ENCODE measurements at regions not wholly inside any gene's neighbourhood (a gene's known extent, or its start where the extent isn't known, plus 50 kb on each side); places are given as distances from the start of the nearest gene placed in this dataset.

GRCh38 chr7:22640269-22640668 is 86.7 kb upstream of the IL6 start:
- no peak overlapping the region for H3K4me3 ChIP-seq (ENCODE audit: low read depth, low read length)
- TF ChIP-seq, protein P1, sequence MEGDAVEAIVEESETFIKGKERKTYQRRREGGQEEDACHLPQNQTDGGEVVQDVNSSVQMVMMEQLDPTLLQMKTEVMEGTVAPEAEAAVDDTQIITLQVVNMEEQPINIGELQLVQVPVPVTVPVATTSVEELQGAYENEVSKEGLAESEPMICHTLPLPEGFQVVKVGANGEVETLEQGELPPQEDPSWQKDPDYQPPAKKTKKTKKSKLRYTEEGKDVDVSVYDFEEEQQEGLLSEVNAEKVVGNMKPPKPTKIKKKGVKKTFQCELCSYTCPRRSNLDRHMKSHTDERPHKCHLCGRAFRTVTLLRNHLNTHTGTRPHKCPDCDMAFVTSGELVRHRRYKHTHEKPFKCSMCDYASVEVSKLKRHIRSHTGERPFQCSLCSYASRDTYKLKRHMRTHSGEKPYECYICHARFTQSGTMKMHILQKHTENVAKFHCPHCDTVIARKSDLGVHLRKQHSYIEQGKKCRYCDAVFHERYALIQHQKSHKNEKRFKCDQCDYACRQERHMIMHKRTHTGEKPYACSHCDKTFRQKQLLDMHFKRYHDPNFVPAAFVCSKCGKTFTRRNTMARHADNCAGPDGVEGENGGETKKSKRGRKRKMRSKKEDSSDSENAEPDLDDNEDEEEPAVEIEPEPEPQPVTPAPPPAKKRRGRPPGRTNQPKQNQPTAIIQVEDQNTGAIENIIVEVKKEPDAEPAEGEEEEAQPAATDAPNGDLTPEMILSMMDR (conservative IDR thresholded peaks at IDR 0.05; ENCODE audit: low read depth, low read length): no peak
- no peak for DNase-seq (ENCODE audit: low read depth)

DNA sequence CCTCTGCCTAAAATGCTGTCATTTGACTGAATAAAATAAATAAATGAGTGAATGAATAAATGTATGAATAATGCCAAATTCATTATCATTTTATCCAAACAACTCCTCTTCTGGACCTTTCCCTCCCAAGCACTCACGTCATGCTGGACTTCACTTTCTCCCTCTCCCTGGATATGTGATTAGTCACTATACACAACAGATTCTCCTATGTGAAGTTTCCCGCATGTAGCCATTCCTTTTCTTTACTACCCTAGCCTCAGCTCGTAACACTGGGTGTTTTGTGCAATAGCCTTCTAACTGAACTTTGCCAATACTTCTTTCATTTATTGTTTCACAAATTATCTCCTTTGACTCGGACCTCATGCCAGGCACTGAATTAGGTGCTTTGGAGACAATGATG is 87.6 kb upstream of the IL6 start:
- no peak overlapping the region for H3K4me3 ChIP-seq (ENCODE audit: low read depth, low read length)
- no peak for DNase-seq (ENCODE audit: low read depth)
- TF ChIP-seq, protein P1 (conservative IDR thresholded peaks at IDR 0.05; ENCODE audit: low read depth, low read length): no peak

GRCh38 chr7:22635349-22635748 is 91.7 kb upstream of the IL6 start:
- DNase-seq (ENCODE audit: low read depth): no peak
- TF ChIP-seq, protein P1 (conservative IDR thresholded peaks at IDR 0.05; ENCODE audit: low read depth, low read length): no peak
- H3K4me3 ChIP-seq (ENCODE audit: low read depth, low read length): no peak overlapping the region

DNA sequence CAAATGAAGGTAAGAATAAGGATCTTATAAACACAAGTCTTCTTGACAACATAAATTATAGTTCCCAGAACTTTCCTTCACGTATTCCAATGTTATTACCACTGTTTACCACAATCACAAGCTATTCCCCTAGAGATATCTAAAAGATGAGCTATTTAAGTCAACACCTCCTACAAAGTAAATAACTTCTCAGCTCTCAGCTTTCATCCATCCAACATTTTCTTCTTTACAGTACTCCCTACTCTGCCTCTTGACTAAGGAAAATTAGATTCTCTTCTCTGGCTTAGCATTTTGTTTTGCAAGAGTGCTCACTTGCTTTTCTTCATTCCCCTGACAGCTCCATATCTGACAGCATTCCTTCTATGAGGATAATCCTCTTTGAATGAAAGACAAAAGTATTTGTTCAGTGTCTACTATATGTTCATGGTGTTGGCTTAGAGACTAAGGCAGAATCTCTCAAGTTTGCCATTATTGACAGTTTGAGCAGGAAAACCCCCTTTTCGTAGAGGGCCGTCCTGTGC is 93.0 kb upstream of the IL6 start:
- DNase-seq (ENCODE audit: low read depth): no peak
- TF ChIP-seq, protein P1 (conservative IDR thresholded peaks at IDR 0.05; ENCODE audit: low read depth, low read length): no peak
- no peak overlapping the region for H3K4me3 ChIP-seq (ENCODE audit: low read depth, low read length)

GRCh38 chr7:22633286-22633953 is 93.6 kb upstream of the IL6 start:
- no peak overlapping the region for H3K4me3 ChIP-seq (ENCODE audit: low read depth, low read length)
- TF ChIP-seq, protein P1 (conservative IDR thresholded peaks at IDR 0.05; ENCODE audit: low read depth, low read length): no peak
- DNase-seq (ENCODE audit: low read depth): no peak

DNA sequence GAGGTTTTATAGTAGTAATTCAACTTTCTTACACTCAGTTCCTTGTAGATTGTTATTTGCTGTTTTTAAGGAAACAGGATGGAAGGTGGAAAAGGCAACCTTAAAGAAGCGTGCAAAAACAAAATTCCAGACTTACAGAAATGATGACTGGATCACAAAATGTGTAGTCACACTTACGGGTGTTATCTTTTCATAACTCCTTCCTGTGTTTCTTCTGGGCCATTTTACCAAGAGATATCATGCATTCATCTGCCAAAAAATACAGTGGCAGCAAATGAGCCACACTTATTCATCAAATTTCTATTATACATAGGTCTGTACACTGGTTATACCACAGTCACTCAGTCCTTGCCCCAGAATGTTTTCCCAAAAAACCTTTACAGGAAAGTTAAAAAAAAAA is 94.3 kb upstream of the IL6 start:
- TF ChIP-seq, protein P1 (conservative IDR thresholded peaks at IDR 0.05; ENCODE audit: low read depth, low read length): no peak

DNA sequence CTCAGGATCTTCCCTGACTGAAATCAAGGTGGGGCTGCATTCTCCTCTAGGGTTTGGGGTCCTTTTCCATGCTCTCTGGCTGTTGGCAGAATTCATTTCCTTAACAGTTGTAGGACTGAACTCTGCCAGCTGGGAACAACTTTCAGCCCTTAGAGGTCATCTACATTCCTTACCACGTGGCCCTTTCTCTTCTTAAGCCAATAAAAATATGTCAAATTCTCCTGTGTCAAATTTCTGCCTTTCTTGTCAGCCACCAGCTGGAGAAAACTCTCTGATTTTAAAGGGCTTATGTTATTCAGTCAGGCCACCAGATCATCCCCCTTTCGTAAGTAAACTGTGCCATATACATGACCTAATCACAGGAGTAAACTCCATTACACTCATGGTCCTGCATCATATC is 95.3 kb upstream of the IL6 start:
- DNase-seq (ENCODE audit: low read depth): no peak
- TF ChIP-seq, protein P1 (conservative IDR thresholded peaks at IDR 0.05; ENCODE audit: low read depth, low read length): no peak
- no peak overlapping the region for H3K4me3 ChIP-seq (ENCODE audit: low read depth, low read length)

More for the DNA sequence above, 94.3 kb upstream of the IL6 start:
- H3K4me3 ChIP-seq (ENCODE audit: low read depth, low read length): no peak overlapping the region
- no peak for DNase-seq (ENCODE audit: low read depth)

Measured in epithelial cell of proximal tubule (primary cell).